GM13977 (cell line): ENCODE measurements at regions not wholly inside any gene's neighbourhood (a gene's known extent, or its start where the extent isn't known, plus 50 kb on each side); places are given as distances from the start of the nearest gene placed in this dataset.

Source experiments
- DNase-seq: peaks from one replicate; pipeline ENCODE4 v3.0.0; 2012; ENCODE audit warnings: low spot score
- in situ Hi-C: fragments of 300-500 bp; cut with MboI; formaldehyde crosslinking; loops from one replicate; pipeline ENCODE4 v1.12.0; 2022; ENCODE audit warnings: low sequenced_read_pairs, low pct_unique_long_range_greater_than_20kb, mixed read lengths, inconsistent platforms; ENCODE audit not compliant: unreplicated experiment
- TF ChIP-seq, protein P1 (sequence below): IDR thresholded peaks from 2 replicates; pipeline ENCODE4 v1.5.1; 2012; ENCODE audit warnings: mild to moderate bottlenecking, control low read depth; ENCODE audit not compliant: insufficient read depth; ENCODE audit errors: extremely low read depth, missing control alignments

DNA sequence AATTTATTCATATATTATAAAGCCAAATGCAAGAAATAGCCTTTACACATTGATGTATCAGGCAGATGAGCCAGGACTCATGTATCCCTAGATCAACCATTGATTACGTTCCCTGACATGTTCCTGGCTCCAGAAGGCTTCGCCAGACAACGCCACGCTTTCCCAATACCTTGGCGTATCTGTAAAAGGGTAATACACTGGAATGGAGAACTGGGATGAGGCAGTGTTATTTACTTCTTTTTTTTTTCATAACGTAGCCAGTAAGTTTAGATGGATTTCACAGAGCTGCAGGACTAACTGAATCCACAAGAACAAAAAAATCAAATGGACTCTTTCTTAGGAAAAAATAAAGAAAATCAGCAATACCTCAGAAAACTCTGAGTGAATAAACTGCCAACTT is 588.1 kb upstream of the SEMA3D start:
- TF ChIP-seq, protein P1, sequence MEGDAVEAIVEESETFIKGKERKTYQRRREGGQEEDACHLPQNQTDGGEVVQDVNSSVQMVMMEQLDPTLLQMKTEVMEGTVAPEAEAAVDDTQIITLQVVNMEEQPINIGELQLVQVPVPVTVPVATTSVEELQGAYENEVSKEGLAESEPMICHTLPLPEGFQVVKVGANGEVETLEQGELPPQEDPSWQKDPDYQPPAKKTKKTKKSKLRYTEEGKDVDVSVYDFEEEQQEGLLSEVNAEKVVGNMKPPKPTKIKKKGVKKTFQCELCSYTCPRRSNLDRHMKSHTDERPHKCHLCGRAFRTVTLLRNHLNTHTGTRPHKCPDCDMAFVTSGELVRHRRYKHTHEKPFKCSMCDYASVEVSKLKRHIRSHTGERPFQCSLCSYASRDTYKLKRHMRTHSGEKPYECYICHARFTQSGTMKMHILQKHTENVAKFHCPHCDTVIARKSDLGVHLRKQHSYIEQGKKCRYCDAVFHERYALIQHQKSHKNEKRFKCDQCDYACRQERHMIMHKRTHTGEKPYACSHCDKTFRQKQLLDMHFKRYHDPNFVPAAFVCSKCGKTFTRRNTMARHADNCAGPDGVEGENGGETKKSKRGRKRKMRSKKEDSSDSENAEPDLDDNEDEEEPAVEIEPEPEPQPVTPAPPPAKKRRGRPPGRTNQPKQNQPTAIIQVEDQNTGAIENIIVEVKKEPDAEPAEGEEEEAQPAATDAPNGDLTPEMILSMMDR: no peak
- in situ Hi-C loops: no loop called here
- no peak for DNase-seq

DNA sequence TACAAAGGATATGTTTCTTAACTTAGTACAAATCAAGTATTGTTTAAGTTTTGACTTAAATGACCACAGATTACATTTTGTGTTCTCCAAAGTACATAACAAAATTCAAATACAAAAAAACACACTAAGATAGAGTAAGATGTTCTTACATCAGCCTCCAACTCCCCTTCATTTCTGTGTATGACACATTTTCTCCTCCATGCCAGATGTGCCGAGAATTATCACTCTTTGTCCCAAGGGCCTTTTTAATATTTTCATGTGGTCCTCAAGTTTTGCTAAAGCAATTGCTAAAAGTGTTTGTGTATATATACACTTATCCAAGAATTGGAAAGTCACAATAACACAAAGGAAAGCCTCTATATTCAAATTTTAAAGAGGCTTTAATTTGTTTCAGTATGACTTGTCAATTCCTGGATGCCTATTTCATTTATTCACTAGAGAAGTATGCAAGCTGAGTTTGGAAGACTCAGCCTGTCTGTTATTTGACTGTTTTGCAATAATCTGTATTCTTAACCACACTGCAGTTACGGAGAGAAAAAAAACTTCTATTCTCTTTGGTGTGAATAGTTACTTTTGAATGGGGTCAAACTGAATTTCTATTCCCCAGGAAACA is 586.4 kb upstream of the SEMA3D start:
- in situ Hi-C loops: no loop called here
- no peak for DNase-seq
- TF ChIP-seq, protein P1: no peak

DNA sequence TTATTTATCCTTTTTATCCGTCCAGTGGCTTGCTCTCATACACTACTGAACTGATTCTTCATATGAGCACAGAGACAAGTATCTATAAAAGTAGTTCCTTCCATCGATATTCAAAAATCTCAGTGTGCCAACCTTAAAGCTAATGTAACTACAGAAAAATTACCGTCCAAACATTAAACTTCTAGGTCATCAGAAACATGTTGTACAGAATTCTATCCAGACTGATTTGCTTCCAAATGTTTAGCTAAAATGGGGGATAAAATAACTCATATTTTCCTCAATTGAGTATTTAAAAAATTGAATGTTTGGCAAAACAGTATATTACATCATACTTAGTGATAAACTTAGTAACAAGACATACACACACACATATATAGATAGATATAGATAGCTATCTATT is 584.7 kb upstream of the SEMA3D start:
- in situ Hi-C loops: no loop called here
- DNase-seq: no peak
- TF ChIP-seq, protein P1: no peak

DNA sequence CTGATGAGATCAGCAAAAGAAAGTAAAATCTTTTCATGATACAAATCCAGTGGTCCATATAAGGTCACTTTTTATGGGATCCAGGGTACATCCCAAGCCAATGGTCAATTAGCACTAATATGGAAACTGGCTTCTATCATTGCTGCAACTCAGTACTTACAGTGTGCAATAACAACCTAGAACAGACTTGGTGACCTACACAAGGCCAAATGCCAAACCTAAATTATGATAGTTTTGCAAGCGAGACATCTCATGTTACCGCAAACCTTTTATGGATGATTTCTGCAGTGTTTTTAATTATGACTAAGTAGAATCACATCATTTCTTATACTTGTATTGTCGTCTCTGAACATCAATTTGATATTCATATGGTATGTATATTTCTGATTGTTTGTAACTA is 583.5 kb upstream of the SEMA3D start:
- TF ChIP-seq, protein P1: no peak
- in situ Hi-C loops: no loop called here
- no peak for DNase-seq

DNA sequence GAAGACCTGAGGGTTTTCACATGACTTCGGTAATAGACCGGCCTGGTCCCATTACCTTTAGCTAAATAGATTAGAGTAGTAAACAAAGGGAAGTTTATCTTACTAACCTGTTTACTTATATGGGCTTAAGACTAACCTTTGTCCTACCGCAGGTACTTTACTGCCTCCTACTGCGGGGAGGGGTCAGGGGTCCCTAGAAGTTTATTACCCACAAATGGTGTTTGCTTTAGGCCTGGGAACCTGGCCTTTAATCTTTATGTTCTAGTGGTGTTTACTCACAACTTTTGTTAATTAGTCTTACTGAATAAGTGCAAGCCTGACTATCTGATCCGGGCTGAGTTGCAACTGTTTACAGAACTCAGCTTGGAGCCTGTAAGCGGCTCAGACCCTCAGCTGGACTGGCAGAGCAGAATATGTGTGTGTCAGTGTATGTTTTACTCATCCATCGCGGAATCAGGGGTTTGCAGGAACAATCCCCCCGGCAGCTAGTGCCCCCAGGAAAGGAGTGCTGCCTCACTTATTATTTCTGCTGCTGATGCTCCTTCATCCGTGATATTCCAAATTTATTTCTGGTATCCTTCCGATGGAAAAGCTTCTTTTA is 578.9 kb upstream of the SEMA3D start:
- in situ Hi-C loops: no loop called here
- TF ChIP-seq, protein P1: no peak
- DNase-seq: no peak

DNA sequence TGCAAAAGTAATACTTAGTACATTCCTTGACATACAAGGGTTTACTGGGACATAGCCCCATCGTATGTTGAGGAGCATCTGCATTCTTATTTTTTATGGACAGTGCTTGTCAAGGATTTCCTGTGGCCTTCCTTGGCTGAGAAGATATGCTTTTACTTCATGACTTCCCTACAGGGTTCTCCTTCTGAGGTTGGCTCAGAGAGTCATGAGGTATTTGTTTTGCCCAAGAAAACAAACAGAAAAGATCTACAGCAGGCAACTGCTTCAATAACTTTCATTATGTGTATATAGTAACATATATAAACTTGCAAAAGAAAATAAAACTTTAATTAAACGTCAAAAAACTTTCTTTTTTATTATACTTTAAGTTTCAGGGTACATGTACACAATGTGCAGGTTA is 577.2 kb upstream of the SEMA3D start:
- no peak for DNase-seq
- TF ChIP-seq, protein P1: no peak
- in situ Hi-C loops: no loop called here

DNA sequence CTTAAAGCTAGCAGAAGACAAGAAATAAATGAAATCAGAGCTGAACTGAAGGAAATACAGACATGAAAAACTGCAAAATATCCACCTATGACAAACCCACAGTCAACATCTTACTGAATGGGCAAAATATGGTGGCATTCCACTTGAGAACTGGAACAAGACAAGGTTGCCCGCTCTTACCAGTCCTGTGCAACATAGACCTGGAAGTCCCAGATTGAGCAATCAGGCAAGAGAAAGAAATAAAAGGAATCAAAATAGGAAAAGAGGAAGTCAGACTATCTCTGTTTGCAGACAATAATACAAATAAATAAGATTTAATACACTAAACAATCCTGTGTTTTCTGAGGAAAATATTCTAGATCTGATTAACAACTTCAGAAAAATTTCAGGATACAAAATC is 570.5 kb upstream of the SEMA3D start:
- in situ Hi-C loops: no loop called here
- TF ChIP-seq, protein P1: no peak
- no peak for DNase-seq
